ENCODE measurements at regions not wholly inside any gene's neighbourhood (a gene's known extent, or its start where the extent isn't known, plus 50 kb on each side); places are given as distances from the start of the nearest gene placed in this dataset.
A peak's percentile ranks its signal among the peaks of the same experiment; 100 is the strongest.

- no peak for DNase-seq (ENCODE audit: low spot score)
- intact Hi-C loops (cut with DNase I), result no loop called here
Measured at GRCh38 chr10:43942096-43942850, 293.6 kb upstream of the ZNF32 start.

- DNase-seq (ENCODE audit: low spot score), result no peak
- intact Hi-C loops (cut with DNase I), result no loop called here
Measured at GRCh38 chr10:43940898-43941837, 292.5 kb upstream of the ZNF32 start.

GRCh38 chr10:43939939-43940820, 291.5 kb upstream of the ZNF32 start:
- intact Hi-C loops (cut with DNase I), result no loop called here
- no peak for DNase-seq (ENCODE audit: low spot score)

DNA sequence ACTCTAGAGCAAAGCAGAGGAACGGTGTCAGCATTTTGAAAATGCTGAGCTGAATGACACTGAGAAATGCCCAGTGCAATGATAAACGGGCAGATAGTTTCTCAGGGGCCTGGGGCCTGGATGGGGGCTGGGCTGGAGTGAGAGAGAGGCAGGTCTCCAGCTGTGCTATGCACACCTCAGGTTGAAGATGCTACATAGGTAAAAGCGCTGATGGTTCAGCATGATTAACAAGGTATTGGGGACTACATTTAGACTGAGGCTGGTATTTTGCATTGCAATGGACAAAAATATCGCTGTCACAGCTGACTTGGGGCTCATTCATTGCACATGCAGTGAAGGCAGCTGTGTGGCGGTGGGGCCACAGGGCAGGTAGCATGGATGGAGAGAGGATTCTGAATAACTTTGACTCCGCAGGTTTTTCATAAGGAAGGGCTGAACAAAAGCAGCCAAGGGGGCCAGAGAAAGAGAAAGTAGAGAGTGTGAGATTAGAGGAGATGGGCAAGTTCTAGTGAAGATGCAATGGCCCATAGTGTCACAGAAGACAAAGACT, 290.8 kb upstream of the ZNF32 start:
- no peak for DNase-seq (ENCODE audit: low spot score)
- intact Hi-C loops (cut with DNase I), result no loop called here

DNA sequence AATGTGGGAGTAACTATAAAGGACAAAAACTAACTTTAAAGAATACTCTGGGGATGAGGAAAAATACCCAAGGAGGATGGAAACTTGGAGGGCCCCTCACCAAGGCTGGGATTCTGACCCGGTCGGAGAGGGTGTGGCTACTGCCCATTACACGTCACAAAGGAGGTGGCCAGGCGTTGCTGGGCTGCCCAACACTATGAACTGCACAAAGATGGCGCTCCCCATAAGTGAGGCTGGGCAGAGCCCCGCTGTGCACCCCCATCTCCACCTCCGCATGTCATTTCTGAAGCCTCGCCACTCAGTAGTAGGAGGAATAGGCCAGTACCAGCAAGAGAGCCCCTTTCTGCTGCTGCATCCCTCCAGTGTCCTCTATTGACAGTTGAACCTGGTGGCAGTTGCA, 290.1 kb upstream of the ZNF32 start:
- DNase-seq (ENCODE audit: low spot score), result no peak
- intact Hi-C loops (cut with DNase I), result no loop called here

DNA sequence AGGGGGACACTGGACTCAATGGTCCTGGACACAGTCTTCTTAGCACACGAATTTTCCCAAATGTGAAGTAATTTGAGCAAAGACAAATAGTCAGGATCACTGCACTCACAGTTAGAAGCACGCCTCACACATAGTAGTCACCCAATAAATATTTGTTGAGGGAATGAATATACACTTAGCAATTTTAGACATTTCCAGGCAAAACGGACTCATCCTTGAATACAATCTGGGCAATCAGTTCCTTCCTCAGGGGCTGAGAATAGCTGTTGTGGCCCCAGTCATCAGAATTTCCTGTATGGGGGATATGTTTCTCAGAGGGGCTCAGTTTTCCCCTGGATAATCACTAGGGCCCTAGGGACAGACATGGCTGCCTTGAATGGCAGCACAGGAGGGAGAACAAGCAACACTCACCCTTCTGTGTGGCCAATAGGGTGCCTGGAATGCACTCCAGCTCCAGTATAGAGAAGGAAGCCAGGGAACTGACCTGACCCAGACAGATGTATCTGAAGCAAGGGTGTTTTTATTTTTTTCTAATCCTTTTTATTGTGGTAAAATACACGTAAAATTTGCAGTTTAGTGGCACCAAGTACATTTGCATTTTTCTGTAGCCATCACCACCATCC, 282.7 kb upstream of the ZNF32 start:
- intact Hi-C loops (cut with DNase I), result no loop called here
- DNase-seq (ENCODE audit: low spot score), result no peak

DNA sequence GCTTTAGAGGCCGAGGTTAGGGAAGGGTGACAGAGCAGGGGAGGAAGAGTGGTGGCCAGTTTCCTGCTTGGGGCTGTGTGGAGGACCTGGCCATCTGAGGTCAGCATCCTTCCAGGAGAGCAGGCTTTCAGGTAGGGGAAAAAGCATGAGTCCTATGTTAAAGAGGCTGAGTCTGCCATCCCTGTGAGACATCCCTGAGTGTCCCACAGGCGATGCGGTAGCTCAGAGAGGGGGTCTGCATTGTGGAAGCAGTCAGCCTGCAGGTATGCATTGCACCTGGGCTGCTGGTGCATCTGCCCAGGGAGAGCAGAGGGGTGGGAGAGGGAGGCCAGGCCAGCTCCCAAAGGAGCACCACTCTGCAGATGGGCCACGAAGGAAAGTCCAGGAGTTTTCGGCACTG, 282.1 kb upstream of the ZNF32 start:
- intact Hi-C loops (cut with DNase I), result no loop called here
- no peak for DNase-seq (ENCODE audit: low spot score)

DNA sequence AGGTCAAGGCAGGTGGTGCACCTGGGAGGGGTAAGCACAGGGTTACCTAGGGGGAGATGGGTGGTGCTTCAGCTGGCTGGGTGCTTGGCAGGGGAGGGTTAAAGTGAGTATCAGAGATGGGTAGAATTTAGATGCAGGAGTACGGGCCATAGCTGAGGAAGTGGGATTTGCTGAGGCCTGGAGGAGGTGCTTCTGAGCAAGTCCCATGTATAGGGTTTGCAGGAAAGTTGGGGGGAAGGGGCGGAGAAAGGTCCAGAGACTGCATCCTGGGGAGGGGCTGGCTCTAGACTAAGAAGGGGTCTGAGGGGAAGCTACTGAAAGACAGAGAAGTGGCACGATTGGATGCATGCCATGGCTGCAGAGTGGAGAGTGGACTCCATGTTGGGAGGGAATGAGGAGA, 281.6 kb upstream of the ZNF32 start:
- no peak for DNase-seq (ENCODE audit: low spot score)

GRCh38 chr10:43929122-43929521, 280.4 kb upstream of the ZNF32 start:
- intact Hi-C loops (cut with DNase I), result loop anchor here (10.0 kb wide), 1 partner anchor 456 kb away; the partner anchor contains the start of gene CXCL12
- DNase-seq (ENCODE audit: low spot score), result no peak

More for the DNA sequence above, 281.6 kb upstream of the ZNF32 start:
- intact Hi-C loops (cut with DNase I), result no loop called here

DNA sequence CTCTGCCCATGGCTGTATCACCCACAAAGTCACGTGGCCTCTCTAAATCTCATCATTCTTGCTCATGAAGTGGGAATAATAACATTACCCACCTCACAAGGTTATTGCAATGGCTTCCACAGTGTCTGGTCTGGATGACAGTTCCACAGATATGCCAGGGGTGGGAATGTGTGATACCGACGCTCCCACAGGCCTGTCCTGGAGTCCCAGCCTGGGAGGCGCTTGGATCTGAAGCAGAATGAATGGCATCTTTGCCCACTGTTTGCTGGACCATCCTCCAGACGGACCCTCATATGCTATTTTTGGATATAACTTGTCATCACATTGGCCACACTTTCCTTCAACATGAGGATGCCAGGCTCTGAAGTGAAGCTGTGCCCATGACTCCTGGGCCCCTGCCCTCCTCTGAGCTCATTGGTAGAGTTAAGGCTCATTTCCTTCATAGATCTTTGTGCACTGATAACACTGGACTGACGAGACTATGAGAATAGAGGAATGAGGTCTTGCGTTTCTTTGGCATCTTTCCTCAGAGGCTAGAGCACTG, 279.8 kb upstream of the ZNF32 start:
- no peak for DNase-seq (ENCODE audit: low spot score)
- intact Hi-C loops (cut with DNase I), result loop anchor here (10.0 kb wide), 1 partner anchor 456 kb away; the partner anchor contains the start of gene CXCL12

DNA sequence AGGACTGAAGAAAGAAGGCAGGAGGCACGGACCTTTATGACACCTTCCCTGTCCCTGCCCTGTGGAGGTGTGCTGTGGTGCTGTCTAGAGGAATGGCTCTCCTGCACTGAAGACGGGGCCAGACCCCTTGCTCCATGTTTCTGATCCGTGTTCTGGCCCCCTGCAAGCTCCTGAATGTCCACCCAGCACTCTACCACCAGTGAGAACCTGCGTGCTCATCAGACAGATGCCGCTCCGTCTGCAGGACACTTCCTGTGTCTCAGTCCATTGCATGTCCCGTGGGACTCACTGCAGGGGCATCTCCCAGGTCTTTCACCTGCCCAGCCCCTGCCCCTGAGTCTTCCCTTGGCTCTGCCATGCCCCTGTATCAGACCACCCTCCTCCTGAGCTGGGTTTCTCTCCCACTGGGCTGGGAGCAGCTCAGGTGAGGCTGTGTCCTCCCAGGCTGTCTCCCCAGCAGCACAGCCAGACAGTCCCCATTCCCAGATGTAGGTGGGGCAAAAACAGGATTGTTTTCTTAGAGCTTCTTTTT, 278.3 kb upstream of the ZNF32 start:
- intact Hi-C loops (cut with DNase I), result loop anchor here (10.0 kb wide), 1 partner anchor 458 kb away; the partner anchor contains the start of gene CXCL12
- DNase-seq (ENCODE audit: low spot score), result no peak

DNA sequence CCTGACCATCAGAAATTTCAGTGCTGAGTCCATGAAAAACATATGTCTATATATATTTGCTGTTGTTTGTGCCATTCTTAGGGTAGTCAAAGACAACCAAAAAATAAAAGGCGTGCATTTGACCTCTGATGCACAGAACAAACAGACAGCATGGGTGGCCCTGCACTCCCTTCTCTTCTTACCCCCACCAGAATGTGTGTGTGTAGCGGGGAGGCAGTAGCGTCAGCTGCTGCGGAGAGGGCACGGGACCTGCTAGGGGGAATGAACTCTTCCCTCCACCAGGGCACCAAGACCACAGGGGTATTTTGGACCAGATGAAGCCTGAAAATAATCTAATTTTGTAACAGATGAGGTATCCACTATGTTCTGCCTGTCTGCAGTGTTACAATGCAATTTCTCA, 277.7 kb upstream of the ZNF32 start:
- no peak for DNase-seq (ENCODE audit: low spot score)
- intact Hi-C loops (cut with DNase I), result loop anchor here (10.0 kb wide), 1 partner anchor 458 kb away; the partner anchor contains the start of gene CXCL12

GRCh38 chr10:43925793-43926192, 277.1 kb upstream of the ZNF32 start:
- DNase-seq (ENCODE audit: low spot score), result no peak
- intact Hi-C loops (cut with DNase I), result loop anchor here (10.0 kb wide), 1 partner anchor 459 kb away; the partner anchor contains the start of gene CXCL12

- DNase-seq (ENCODE audit: low spot score), result no peak
- intact Hi-C loops (cut with DNase I), result loop anchor here (10.0 kb wide), 1 partner anchor 461 kb away; the partner anchor contains the start of gene CXCL12
Measured at GRCh38 chr10:43923328-43923727, 274.6 kb upstream of the ZNF32 start.

DNA sequence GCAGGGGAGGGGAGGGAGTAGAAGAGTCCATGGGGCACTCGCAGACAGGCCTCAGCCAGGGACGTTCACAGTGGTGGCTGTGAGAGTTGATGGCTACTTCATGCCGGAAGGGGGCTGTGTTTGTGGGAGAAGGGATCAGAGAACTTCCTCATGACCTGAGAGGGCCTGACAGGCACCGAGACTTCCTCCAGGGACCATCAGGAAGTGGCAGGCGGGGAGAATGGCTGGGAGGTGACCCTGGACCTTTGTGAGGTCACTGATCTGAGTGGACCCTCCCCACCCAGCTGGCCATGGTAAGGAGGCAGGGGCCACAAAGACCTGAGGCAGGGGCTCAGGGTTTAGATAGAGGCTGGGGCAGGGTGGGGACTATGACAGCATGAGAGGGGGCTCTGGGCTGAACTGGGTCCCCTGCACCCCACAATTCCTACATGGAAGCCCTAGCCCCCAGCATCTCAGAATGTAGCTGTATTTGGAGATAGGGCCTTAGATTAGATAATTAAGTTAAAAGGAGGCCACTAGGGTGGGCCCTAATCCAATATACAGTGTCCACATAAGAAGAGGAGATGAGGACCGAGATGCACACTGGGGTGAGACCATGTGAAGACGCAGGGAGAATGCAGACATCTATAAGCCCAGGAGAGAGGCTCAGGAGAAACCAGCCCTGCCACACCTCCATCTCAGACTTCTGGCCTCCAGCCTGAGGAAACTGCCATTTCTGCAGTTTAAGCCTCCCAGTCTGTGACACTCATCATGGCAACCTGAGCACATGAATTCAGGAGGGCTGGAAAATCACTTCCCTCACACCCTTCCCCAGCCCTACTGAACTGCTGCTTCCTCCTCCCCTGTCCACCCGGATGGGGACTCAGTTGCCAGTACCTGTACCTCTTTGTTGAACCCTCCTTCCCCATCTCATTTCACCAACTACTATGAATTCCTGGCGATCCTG, 273.9 kb upstream of the ZNF32 start:
- DNase-seq (ENCODE audit: low spot score), result peak; percentile 63
- intact Hi-C loops (cut with DNase I), result loop anchor here (10.0 kb wide), 1 partner anchor 462 kb away; the partner anchor contains the start of gene CXCL12

DNA sequence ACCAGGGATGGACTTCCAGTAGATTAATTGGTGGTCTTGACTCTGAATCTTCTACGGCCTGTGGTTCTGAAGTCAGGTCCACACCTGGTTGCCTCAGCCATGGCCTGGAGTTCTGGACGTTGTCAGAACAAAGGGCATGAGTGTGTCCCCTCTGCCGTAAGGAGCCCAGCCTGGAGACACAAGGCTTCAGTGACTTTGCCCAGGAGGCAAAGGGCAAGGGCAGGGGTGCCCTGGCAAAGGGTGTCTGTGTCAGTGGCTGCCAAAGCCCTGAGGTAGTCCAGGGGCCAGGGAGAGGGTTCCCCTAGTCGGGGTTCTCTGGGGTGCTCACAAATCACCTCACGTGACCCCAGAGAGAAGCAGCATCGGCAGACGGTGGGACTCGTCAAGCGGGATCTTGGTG, 273.2 kb upstream of the ZNF32 start:
- DNase-seq (ENCODE audit: low spot score), result no peak
- intact Hi-C loops (cut with DNase I), result loop anchor here (10.0 kb wide), 1 partner anchor 463 kb away; the partner anchor contains the start of gene CXCL12

- intact Hi-C loops (cut with DNase I), result loop anchor here (10.0 kb wide), 1 partner anchor 463 kb away; the partner anchor contains the start of gene CXCL12
- DNase-seq (ENCODE audit: low spot score), result no peak
Measured at GRCh38 chr10:43921478-43921877, 272.8 kb upstream of the ZNF32 start.
